ENCODE measurements at regions not wholly inside any gene's neighbourhood (a gene's known extent, or its start where the extent isn't known, plus 50 kb on each side); places are given as distances from the start of the nearest gene placed in this dataset.

DNA sequence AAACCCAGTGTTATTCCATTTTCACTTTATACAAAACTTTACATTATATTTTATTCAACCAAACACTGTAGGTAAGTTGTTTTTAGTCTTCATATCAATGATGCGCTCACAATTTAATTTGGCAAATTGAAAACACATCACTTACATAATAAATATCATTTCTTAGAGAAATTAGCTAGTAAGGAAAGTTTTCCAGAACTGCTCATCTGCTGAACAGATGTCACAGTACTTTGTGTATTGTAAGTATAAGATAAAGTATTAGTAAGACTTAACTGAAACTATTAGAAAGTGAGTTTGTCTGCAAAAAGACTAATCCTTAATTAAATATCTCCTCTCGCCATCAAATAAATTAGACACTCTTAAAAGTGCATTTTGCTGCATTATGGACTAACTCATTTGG, 108.7 kb upstream of the PACRGL start:
- Mint-ChIP-seq H3K9me3 (no peaks in the 10 kb centered on the region), H3K36me3 (ENCODE audit: low read depth) (no peaks in the 10 kb centered on the region), H3K4me1 (no peaks in the 10 kb centered on the region), H3K27ac (no peak overlapping the region), H3K4me3 (no peak overlapping the region), H3K27me3 (peaks cover 2% of the 10 kb centered on the region)
- CTCF ChIA-PET: no interaction called here
- POLR2A ChIA-PET: no interaction called here
- DNase-seq: no peak

DNA sequence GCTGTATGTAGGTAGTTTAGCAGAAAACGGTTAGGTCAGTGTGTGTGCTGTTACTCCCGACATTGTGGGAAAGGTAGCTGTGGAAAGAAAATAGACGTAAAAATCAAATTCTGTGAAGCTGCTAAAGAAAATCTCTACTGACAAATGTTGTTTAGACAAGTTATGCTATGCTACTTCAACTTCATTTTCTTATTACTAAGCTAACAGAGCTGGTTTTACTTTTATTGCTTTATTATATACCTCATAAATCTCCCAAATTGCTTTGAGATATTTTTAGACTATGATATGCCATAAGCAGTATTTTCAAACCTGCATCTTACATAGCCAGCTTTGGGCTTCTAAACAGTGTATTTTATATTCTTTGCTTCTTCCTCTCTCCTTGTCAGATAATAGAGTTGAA, 108.2 kb upstream of the PACRGL start:
- Mint-ChIP-seq H3K4me3 (no peak overlapping the region), H3K27me3 (peaks cover 2% of the 10 kb centered on the region), H3K4me1 (no peaks in the 10 kb centered on the region), H3K36me3 (ENCODE audit: low read depth) (no peaks in the 10 kb centered on the region), H3K27ac (no peak overlapping the region), H3K9me3 (no peaks in the 10 kb centered on the region)
- CTCF ChIA-PET: no interaction called here
- no peak for DNase-seq
- POLR2A ChIA-PET: no interaction called here

DNA sequence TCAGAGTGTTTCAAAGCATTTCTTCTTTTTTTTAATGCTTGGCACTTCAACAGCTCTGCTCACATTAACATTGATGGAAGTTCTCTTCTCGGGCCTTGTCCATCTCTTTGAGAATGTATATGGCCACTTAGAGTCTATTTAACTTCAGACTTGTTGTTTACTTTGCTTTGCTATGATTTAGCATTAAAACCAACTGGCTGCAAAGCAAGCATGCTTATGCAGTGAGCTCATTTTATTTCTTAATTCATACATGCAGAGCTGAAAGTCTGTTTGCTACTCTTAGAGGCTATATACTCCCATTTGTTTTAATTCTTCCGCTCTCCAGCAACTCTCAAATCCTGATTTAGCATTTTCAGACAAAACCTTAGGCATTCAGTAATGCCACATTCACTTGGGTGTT, 107.6 kb upstream of the PACRGL start:
- ChIA-PET POLR2A (no interaction called here), CTCF (no interaction called here)
- Mint-ChIP-seq H3K27me3 (peaks cover 2% of the 10 kb centered on the region), H3K36me3 (ENCODE audit: low read depth) (no peaks in the 10 kb centered on the region), H3K27ac (no peak overlapping the region), H3K4me1 (no peaks in the 10 kb centered on the region), H3K4me3 (no peak overlapping the region), H3K9me3 (no peaks in the 10 kb centered on the region)
- DNase-seq: no peak

DNA sequence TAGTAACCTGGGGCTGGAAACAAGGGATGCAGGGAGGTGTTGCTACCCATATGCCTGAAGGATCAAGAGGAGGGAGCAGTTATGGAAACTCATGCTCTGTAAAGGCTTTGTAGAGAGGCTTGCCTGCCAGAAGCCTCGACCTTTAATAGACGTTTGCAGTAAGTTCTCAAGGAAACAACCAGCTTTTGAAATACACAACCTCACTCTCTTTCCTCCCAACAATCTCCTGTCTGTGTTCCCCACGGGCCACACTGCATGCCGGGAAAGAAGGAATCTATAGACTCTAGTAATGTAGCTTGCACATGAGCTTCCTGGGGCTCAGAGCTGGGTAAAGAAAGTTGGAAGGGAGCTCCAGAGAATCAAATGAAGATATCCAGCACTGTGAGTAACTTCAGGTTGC, 101.6 kb upstream of the PACRGL start:
- no peaks in the 10 kb centered on the region for H3K9me3 Mint-ChIP-seq
- ChIA-PET POLR2A (no interaction called here), CTCF (no interaction called here)
- H3K27ac Mint-ChIP-seq: no peak overlapping the region
- H3K4me1 Mint-ChIP-seq: no peaks in the 10 kb centered on the region
- H3K4me3 Mint-ChIP-seq: no peak overlapping the region
- no peaks in the 10 kb centered on the region for H3K27me3 Mint-ChIP-seq
- no peaks in the 10 kb centered on the region for H3K36me3 Mint-ChIP-seq (ENCODE audit: low read depth)
- DNase-seq: no peak

DNA sequence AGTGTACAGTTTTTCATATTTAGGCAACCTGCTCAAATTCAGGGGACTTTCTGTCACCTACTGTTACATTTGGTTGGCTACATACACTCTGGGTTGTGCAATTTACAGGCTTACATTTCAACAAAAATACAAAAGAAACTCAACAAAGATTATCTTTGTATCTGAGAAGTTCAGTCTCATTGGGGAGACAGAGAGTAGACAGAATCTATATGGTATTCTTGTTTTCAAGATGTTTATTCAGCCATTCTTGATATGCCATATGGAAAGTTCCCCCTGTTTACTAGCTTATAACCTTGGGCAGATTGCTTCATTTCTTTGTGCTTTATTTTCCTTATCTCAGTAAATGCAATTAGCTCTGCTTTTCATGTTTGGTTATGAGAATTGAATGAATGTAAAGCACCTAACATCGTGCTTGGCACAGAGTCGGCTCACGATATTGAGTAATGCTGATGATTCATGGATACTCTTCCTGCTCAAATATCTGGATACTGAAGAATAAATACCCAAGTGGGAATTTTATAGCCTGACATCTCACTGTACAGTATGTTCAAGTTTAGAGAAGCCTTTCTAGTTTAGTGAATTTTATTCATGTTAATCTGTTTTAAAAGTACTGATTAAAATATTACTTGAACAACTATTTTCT, 96.5 kb upstream of the PACRGL start:
- Mint-ChIP-seq H3K9me3 (no peaks in the 10 kb centered on the region), H3K27me3 (no peaks in the 10 kb centered on the region), H3K27ac (no peak overlapping the region), H3K4me1 (no peaks in the 10 kb centered on the region), H3K4me3 (no peak overlapping the region), H3K36me3 (ENCODE audit: low read depth) (no peaks in the 10 kb centered on the region)
- no peak for DNase-seq
- ChIA-PET CTCF (no interaction called here), POLR2A (no interaction called here)

DNA sequence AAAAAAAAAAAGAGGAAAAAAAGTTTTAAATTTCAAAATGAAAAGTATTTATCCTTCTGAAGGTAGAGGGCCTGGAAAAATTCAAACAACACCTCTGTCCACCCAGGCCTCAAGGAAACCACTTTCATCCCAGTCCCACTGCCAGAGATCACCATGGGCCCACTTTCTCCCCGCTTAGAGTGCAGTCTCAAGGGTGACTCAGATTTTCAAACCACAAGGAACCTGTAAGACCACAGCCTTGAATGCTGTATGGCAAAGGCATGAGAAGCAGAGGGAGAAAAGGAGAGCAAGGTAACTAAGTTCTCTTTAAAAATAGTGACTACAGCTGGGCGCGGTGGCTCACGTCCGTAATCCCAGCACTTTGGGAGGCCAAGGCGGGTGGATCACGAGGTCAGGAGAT, 87.9 kb upstream of the PACRGL start:
- Mint-ChIP-seq H3K36me3 (ENCODE audit: low read depth) (no peaks in the 10 kb centered on the region), H3K27ac (no peak overlapping the region), H3K4me3 (no peak overlapping the region), H3K4me1 (no peaks in the 10 kb centered on the region), H3K9me3 (no peaks in the 10 kb centered on the region), H3K27me3 (no peaks in the 10 kb centered on the region)
- ChIA-PET POLR2A (no interaction called here), CTCF (no interaction called here)
- DNase-seq: no peak

DNA sequence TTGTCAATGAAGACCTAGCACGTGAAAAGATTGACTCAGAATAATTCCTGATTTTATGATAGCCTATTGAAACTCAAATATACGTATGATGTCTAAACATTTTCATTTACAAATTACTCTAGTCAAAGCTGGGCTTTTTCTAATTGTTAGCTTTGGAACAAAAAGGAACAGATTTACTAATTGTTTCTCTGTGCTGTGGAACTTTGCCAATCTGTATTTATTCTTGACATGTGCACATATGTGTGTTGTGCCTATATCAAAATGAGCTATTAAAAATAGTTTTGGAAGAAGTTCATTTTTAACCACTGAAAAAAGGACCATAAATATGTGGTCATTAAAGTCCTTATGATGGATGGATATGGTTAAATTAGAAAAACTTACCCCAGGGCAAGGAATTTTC, 85.4 kb upstream of the PACRGL start:
- H3K36me3 Mint-ChIP-seq (ENCODE audit: low read depth): no peaks in the 10 kb centered on the region
- H3K9me3 Mint-ChIP-seq: no peaks in the 10 kb centered on the region
- no peaks in the 10 kb centered on the region for H3K4me1 Mint-ChIP-seq
- ChIA-PET CTCF (interaction anchor here (0.7 kb wide), 1 partner anchor 19 kb away, joined by 3 read pairs; no protein-coding TSS in a partner anchor), POLR2A (no interaction called here)
- no peak for DNase-seq
- no peaks in the 10 kb centered on the region for H3K27me3 Mint-ChIP-seq
- no peak overlapping the region for H3K4me3 Mint-ChIP-seq
- no peak overlapping the region for H3K27ac Mint-ChIP-seq

DNA sequence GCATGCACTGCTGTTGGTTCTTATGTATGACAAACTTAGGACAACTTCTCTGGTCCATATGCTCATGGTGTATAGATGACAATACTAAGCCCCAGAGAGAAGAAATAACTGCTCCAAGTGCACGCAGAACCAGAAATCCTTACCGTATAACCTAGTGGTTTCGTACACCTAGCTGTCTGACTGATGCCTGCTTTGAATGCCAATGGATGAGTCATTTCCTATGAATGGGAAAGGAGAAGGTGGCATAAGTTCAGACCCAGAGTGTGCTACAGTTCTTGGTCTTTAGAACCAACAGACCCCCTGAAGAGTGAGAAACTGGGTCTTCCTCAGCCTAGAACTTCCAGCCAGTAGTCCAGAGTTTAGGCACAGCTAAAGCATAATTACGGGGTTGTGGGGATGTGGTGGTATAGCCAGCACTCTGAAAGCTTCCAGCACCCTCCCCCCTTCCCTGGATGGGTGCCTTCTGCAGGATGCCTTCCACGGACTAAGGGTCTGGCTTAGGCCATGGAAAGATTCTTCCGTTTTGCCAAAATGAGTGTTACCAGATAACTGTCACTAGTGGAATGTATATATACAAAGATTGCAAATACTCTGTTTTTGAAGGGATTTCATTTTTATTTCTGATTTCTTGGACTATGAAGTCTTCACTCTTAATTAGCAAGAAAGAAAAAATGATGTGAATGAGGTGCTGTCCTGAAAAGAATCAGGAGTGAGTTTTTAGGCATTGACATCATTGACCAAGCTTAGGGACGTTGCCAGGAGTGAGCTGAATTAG, 84.6 kb upstream of the PACRGL start:
- H3K36me3 Mint-ChIP-seq (ENCODE audit: low read depth): no peaks in the 10 kb centered on the region
- no peaks in the 10 kb centered on the region for H3K4me1 Mint-ChIP-seq
- H3K27me3 Mint-ChIP-seq: no peaks in the 10 kb centered on the region
- no peak for DNase-seq
- no peak overlapping the region for H3K27ac Mint-ChIP-seq
- ChIA-PET POLR2A (no interaction called here), CTCF (no interaction called here)
- H3K9me3 Mint-ChIP-seq: no peaks in the 10 kb centered on the region
- H3K4me3 Mint-ChIP-seq: no peak overlapping the region

DNA sequence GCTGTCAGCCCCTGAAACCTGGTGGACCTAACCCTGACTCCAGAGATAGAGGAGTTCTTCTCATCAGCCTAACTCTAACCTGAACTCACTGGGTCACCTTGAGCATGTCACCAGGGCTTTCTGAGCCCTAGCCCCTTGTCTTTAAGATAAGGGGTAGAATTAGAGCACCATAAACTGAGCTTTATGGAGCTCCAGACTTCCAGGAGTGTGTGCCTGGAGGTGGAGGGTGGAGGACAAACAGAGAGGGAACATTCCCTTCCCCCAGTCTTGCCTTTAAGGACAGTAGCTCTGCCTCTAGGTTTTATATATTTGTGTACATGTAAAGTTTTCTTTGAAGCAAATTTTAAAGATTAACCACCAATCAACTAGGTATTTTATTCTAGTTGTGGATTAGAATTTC, 83.9 kb upstream of the PACRGL start:
- DNase-seq: no peak
- no peak overlapping the region for H3K27ac Mint-ChIP-seq
- CTCF ChIA-PET: no interaction called here
- POLR2A ChIA-PET: no interaction called here
- no peak overlapping the region for H3K4me3 Mint-ChIP-seq
- H3K36me3 Mint-ChIP-seq (ENCODE audit: low read depth): no peaks in the 10 kb centered on the region
- no peaks in the 10 kb centered on the region for H3K4me1 Mint-ChIP-seq
- no peaks in the 10 kb centered on the region for H3K9me3 Mint-ChIP-seq
- no peaks in the 10 kb centered on the region for H3K27me3 Mint-ChIP-seq

DNA sequence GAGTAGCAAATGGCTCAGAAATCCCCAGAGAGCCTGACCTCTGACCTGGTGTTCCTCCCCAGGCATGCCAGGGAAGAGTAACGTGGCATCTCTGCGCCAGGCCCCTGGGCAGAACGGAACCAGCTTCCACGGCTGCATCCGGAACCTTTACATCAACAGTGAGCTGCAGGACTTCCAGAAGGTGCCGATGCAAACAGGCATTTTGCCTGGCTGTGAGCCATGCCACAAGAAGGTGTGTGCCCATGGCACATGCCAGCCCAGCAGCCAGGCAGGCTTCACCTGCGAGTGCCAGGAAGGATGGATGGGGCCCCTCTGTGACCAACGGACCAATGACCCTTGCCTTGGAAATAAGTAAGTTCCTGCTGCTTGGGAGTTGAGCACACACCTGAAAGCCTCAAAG, 83.4 kb upstream of the PACRGL start:
- no peak for DNase-seq
- H3K4me3 Mint-ChIP-seq: no peak overlapping the region
- no peaks in the 10 kb centered on the region for H3K36me3 Mint-ChIP-seq (ENCODE audit: low read depth)
- H3K27me3 Mint-ChIP-seq: no peaks in the 10 kb centered on the region
- H3K27ac Mint-ChIP-seq: no peak overlapping the region
- H3K4me1 Mint-ChIP-seq: no peaks in the 10 kb centered on the region
- ChIA-PET CTCF (no interaction called here), POLR2A (no interaction called here)
- no peaks in the 10 kb centered on the region for H3K9me3 Mint-ChIP-seq

DNA sequence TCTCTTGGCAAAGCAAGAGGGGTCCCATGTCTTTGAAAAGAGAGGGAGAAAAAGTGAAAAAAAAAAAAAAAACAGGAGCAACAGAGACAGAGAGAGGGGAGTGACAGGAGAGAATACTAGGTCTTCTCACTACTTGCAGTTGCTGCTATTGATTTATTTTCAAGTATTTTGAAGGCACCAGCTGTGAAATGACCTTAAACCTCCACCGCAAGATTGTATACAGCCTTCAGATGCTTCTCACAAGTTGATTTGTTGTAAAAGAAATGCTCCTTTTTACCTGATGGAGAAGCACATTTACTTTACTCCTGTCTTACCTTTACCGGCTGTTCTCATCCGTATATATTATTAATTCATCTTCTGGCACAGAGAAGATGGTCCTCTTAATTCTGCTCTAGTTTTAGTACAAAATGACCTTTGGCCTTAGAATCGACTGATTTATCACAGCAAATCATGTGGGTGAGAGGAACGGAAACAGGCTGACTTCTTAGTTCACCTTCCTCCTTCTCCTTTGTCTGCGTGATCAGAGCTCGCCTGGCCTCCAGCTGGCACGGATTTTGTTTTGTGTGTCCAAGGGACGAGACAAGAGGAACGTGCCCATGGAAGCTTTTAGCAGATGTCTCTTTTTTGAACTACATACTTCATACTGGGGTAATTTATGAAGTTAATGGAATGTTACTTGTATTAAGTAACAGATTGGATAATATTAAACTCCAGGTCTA, 82.4 kb upstream of the PACRGL start:
- Mint-ChIP-seq H3K9me3 (no peaks in the 10 kb centered on the region), H3K4me1 (no peaks in the 10 kb centered on the region), H3K27ac (no peak overlapping the region)

DNA sequence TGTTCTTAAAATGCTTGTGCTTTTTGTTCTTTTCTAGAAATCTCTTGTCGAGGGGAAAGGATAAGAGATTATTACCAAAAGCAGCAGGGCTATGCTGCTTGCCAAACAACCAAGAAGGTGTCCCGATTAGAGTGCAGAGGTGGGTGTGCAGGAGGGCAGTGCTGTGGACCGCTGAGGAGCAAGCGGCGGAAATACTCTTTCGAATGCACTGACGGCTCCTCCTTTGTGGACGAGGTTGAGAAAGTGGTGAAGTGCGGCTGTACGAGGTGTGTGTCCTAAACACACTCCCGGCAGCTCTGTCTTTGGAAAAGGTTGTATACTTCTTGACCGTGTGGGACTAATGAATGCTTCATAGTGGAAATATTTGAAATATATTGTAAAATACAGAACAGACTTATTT, 81.5 kb upstream of the PACRGL start:
- no peaks in the 10 kb centered on the region for H3K4me1 Mint-ChIP-seq
- H3K27ac Mint-ChIP-seq: no peak overlapping the region
- no peak for DNase-seq
- ChIA-PET CTCF (no interaction called here), POLR2A (no interaction called here)
- no peaks in the 10 kb centered on the region for H3K36me3 Mint-ChIP-seq (ENCODE audit: low read depth)
- no peak overlapping the region for H3K4me3 Mint-ChIP-seq
- no peaks in the 10 kb centered on the region for H3K27me3 Mint-ChIP-seq
- no peaks in the 10 kb centered on the region for H3K9me3 Mint-ChIP-seq

More for the DNA sequence above, 82.4 kb upstream of the PACRGL start:
- Mint-ChIP-seq H3K36me3 (ENCODE audit: low read depth) (no peaks in the 10 kb centered on the region), H3K4me3 (no peak overlapping the region), H3K27me3 (no peaks in the 10 kb centered on the region)
- ChIA-PET CTCF (no interaction called here), POLR2A (no interaction called here)
- DNase-seq: no peak

DNA sequence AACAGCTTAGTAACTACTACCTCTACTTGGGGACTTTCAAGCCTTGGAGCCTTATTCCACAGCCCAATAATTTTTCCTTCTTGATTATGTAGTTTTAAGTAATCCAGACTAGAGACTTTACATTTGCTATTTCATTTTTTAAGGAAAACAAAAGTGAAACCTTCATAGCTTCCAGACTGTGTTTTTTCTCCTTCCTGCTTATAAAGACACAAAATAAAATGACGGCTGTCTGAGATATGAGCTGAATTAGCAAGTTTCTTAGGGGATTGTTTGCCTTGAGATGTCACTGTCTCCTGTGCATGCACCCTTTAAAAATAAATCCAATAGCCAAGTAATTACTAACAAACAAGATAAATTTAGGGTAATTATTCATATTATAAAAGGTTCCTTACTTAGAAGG, 78.8 kb upstream of the PACRGL start:
- Mint-ChIP-seq H3K27ac (no peak overlapping the region), H3K9me3 (no peaks in the 10 kb centered on the region), H3K36me3 (ENCODE audit: low read depth) (no peaks in the 10 kb centered on the region), H3K27me3 (peaks cover 2% of the 10 kb centered on the region), H3K4me1 (no peaks in the 10 kb centered on the region), H3K4me3 (no peak overlapping the region)
- ChIA-PET CTCF (no interaction called here), POLR2A (no interaction called here)
- DNase-seq: no peak

DNA sequence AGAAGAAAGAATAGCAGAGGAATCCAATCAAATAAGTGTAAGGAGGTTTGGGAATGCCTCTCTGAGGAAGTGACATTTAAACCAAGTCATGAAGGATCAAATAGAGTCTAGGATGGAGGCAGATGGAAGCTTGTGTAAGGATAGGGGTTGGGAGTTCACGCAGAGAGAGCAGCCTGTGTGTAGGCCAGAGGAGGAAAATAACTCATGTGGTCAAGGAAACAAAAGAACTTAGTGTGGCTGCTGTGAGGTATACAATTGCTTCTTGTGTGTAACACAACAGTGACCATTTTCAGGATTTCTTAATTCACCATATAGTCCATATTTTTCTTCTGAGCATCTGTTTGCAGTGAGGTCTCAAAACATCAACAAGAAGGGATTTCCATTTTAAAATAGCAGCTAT, 77.6 kb upstream of the PACRGL start:
- no peak overlapping the region for H3K27ac Mint-ChIP-seq
- CTCF ChIA-PET: no interaction called here
- no peaks in the 10 kb centered on the region for H3K9me3 Mint-ChIP-seq
- H3K27me3 Mint-ChIP-seq: peaks cover 2% of the 10 kb centered on the region
- POLR2A ChIA-PET: no interaction called here
- no peaks in the 10 kb centered on the region for H3K36me3 Mint-ChIP-seq (ENCODE audit: low read depth)
- H3K4me3 Mint-ChIP-seq: no peak overlapping the region
- no peak for DNase-seq
- H3K4me1 Mint-ChIP-seq: no peaks in the 10 kb centered on the region
